ENCODE measurements at regions not wholly inside any gene's neighbourhood (a gene's known extent, or its start where the extent isn't known, plus 50 kb on each side); places are given as distances from the start of the nearest gene placed in this dataset.

DNA sequence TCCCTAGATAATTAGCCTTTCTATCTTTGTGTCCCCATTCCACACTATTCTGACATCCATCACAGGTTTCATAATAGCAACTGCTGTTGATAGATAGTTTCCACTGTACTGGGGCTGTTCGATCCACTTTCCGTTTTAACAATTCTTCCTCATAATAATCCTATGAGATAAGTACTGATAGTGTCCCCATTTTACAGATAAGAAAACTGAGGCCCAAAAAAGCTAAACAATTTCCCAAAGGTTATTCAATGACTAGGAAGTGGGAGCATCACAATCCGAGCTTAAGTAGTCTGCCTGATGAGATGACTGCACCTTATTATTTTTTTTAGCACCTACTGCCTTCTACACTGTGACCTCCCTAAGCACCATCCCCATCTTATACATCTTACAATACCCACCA, 569.2 kb downstream of the STK39 start:
- TF ChIP-seq FOXM1 (IDR thresholded peaks at IDR 0.05; ENCODE audit: borderline replicate concordance): no peak
- no peak for TF ChIP-seq BHLHE40 (IDR thresholded peaks at IDR 0.05; ENCODE audit: borderline replicate concordance)
- no peak for TF ChIP-seq ELF4 (IDR thresholded peaks at IDR 0.05)
- no peak for TF ChIP-seq SUZ12 (IDR thresholded peaks at IDR 0.05)
- TF ChIP-seq ZNF384 (IDR thresholded peaks at IDR 0.05): no peak
- no peak for TF ChIP-seq HDGF (IDR thresholded peaks at IDR 0.05; ENCODE audit: borderline replicate concordance)
